ENCODE measurements at regions not wholly inside any gene's neighbourhood (a gene's known extent, or its start where the extent isn't known, plus 50 kb on each side); places are given as distances from the start of the nearest gene placed in this dataset.
"Not testable (repeated sequence)": the region's sequence is repeated elsewhere in the genome, so short reads cannot be mapped to it uniquely, and the experiment has no call there.

- no peak for FAIRE-seq
These were observed 477.8 kb upstream of the PAPPA start for GRCh38 chr9:115675834-115676233.

GRCh38 chr9:115680231-115680630, 473.4 kb upstream of the PAPPA start:
- FAIRE-seq, result no peak

GRCh38 chr9:115681585-115681984, 472.0 kb upstream of the PAPPA start:
- FAIRE-seq, result peak; percentile 84

- FAIRE-seq, result no peak
These were observed 467.5 kb upstream of the PAPPA start for GRCh38 chr9:115686069-115686468.

GRCh38 chr9:115687356-115687755, 466.2 kb upstream of the PAPPA start:
- no peak for FAIRE-seq

GRCh38 chr9:115689331-115689730, 464.3 kb upstream of the PAPPA start:
- FAIRE-seq, result no peak

GRCh38 chr9:115690786-115691496, 462.6 kb upstream of the PAPPA start:
- no peak for FAIRE-seq

- no peak for FAIRE-seq
These were observed 461.9 kb upstream of the PAPPA start for GRCh38 chr9:115691693-115692092.

GRCh38 chr9:115692868-115693267, 460.7 kb upstream of the PAPPA start:
- FAIRE-seq, result not testable (repeated sequence)

GRCh38 chr9:115694014-115694413, 459.6 kb upstream of the PAPPA start:
- FAIRE-seq, result no peak

- no peak for FAIRE-seq
These were observed 458.6 kb upstream of the PAPPA start for GRCh38 chr9:115694991-115695390.

GRCh38 chr9:115712981-115713380, 440.6 kb upstream of the PAPPA start:
- FAIRE-seq, result no peak

GRCh38 chr9:115715666-115716065, 437.9 kb upstream of the PAPPA start:
- no peak for FAIRE-seq

GRCh38 chr9:115717298-115717697, 436.3 kb upstream of the PAPPA start:
- no peak for FAIRE-seq

GRCh38 chr9:115717711-115718173, 435.8 kb upstream of the PAPPA start:
- no peak for FAIRE-seq

GRCh38 chr9:115730396-115730795, 423.2 kb upstream of the PAPPA start:
- no peak for FAIRE-seq

- no peak for FAIRE-seq
These were observed 422.7 kb upstream of the PAPPA start for GRCh38 chr9:115730845-115731244.

- FAIRE-seq, result no peak
These were observed 420.1 kb upstream of the PAPPA start for GRCh38 chr9:115733318-115734110.

GRCh38 chr9:115739096-115739875, 414.3 kb upstream of the PAPPA start:
- FAIRE-seq, result no peak

GRCh38 chr9:115740986-115741385, 412.6 kb upstream of the PAPPA start:
- no peak for FAIRE-seq

GRCh38 chr9:115743709-115744605, 409.6 kb upstream of the PAPPA start:
- no peak for FAIRE-seq

GRCh38 chr9:115746496-115746895, 407.1 kb upstream of the PAPPA start:
- no peak for FAIRE-seq

All from endometrium (tissue), 2 donors.